ENCODE measurements at regions not wholly inside any gene's neighbourhood (a gene's known extent, or its start where the extent isn't known, plus 50 kb on each side); places are given as distances from the start of the nearest gene placed in this dataset.

- Histone ChIP-seq H3K27ac (ENCODE audit: control insufficient read depth, insufficient read depth) (no peak overlapping the region), H3K9me3 (replicated peaks; ENCODE audit: control insufficient read depth, insufficient read depth, low read length) (no peaks in the 10 kb centered on the region), H3K9ac (ENCODE audit: control insufficient read depth, insufficient read depth, low read length) (no peak overlapping the region), H3K4me2 (ENCODE audit: control insufficient read depth, insufficient read depth) (no peak overlapping the region), H3K4me3 (no peak overlapping the region), H3K4me1 (ENCODE audit: control insufficient read depth, insufficient read depth, low read length) (no peaks in the 10 kb centered on the region), H3K79me2 (ENCODE audit: control insufficient read depth, insufficient read depth, low read length) (no peaks in the 10 kb centered on the region), H4K20me1 (ENCODE audit: control insufficient read depth, insufficient read depth) (no peaks in the 10 kb centered on the region), H2AFZ (ENCODE audit: control insufficient read depth, low read depth, low read length) (no peak overlapping the region), H3K36me3 (ENCODE audit: control insufficient read depth in 2 of 2, insufficient read depth in 2 of 2, low read length in 1 of 2) (no peaks in the 10 kb centered on the region), H3K27me3 (replicated peaks in 1 of 2; ENCODE audit: control insufficient read depth in 2 of 2, insufficient read depth in 2 of 2, low read length in 1 of 2) (peaks cover 0 to 3% of the 10 kb centered on the region in 2 experiments; a peak in 1 of 4 replicates)
- ChIA-PET POLR2A (no interaction called here), CTCF (interaction anchor here (1.0 to 1.6 kb wide), 3 partner anchors 9 to 103 kb away, joined by 3 to 4 read pairs (median 3); no protein-coding TSS in a partner anchor), SMC1A (ENCODE audit: uncharacterized antibody, unreplicated experiment) (no interaction called here), RAD21 (ENCODE audit: unreplicated experiment) (no interaction called here)
- WGBS (ENCODE audit: insufficient coverage, insufficient replicate concordance, low lambda C conversion rate, missing lambda C conversion rate): 86% methylated on average over 5 of the region's 5 CpGs
- in situ Hi-C loops (cut with MboI): no loop called here
- no TSS peak for BruUV-seq (replicated peaks)
- TF ChIP-seq RAD21 (IDR thresholded peaks at IDR 0.05; ENCODE audit: insufficient read depth, low read depth, low read length) (0 out of 2 replicates have a peak, but pooled peaks have one; percentile 4), CTCF (IDR thresholded peaks at IDR 0.05 in 2 of 3, conservative IDR thresholded peaks at IDR 0.05 in 1 of 3; ENCODE audit: control insufficient read depth in 2 of 3, extremely low read depth in 1 of 3, insufficient read depth in 1 of 3, low read depth in 3 of 3, low read length in 3 of 3) (peak in 2 of 3 experiments; percentile 17 to 33; a peak in 3 of 6 replicates), SIX5 (IDR thresholded peaks at IDR 0.05; ENCODE audit: low read depth, low read length, severe bottlenecking) (no peak)
- ATAC-seq (peak; percentile 47; the same call in 1 of the 3 replicates), DNase-seq (ENCODE audit: low read depth, low spot score) (no peak), FAIRE-seq (no peak)
- intact Hi-C loops (cut with micrococcal nuclease; ENCODE audit: unreplicated experiment): no loop called here
Measured at GRCh38 chr9:95736370-95736769, 139.1 kb upstream of the ERCC6L2 start.

DNA sequence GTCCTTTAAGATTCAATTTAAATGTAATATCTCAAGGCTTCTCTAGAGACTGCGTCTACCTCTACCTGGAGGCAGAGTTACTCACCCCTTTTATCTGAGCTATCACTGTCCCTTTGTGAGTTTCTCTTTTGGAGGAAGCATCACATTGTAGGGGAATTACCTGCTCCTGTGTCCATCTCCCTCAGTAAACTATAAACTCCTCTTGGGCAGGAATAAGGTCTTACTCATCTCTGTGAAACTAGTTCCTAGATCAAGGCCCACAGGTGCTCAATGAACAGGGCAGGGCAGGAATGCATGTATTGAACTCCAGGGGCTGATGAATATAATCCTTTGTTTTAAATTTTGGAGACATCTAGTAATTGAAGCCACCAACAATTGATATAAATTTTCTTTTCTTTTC lies 139.8 kb upstream of the ERCC6L2 start:
- Histone ChIP-seq H3K9ac (ENCODE audit: control insufficient read depth, insufficient read depth, low read length) (no peak overlapping the region), H3K36me3 (ENCODE audit: control insufficient read depth in 2 of 2, insufficient read depth in 2 of 2, low read length in 1 of 2) (no peaks in the 10 kb centered on the region), H3K27ac (ENCODE audit: control insufficient read depth, insufficient read depth) (no peak overlapping the region), H3K4me2 (ENCODE audit: control insufficient read depth, insufficient read depth) (no peak overlapping the region), H3K9me3 (replicated peaks; ENCODE audit: control insufficient read depth, insufficient read depth, low read length) (no peaks in the 10 kb centered on the region; the same call in 2 of the 3 replicates), H3K79me2 (ENCODE audit: control insufficient read depth, insufficient read depth, low read length) (no peaks in the 10 kb centered on the region), H3K27me3 (replicated peaks in 1 of 2; ENCODE audit: control insufficient read depth in 2 of 2, insufficient read depth in 2 of 2, low read length in 1 of 2) (peaks cover 0 to 3% of the 10 kb centered on the region in 2 experiments; a peak in 1 of 4 replicates), H2AFZ (ENCODE audit: control insufficient read depth, low read depth, low read length) (no peak overlapping the region), H3K4me1 (ENCODE audit: control insufficient read depth, insufficient read depth, low read length) (no peaks in the 10 kb centered on the region), H3K4me3 (no peak overlapping the region), H4K20me1 (ENCODE audit: control insufficient read depth, insufficient read depth) (no peaks in the 10 kb centered on the region)
- ChIA-PET RAD21 (ENCODE audit: unreplicated experiment) (no interaction called here), SMC1A (ENCODE audit: uncharacterized antibody, unreplicated experiment) (no interaction called here), POLR2A (no interaction called here), CTCF (interaction anchor here (1.2 to 1.6 kb wide), 2 partner anchors 8 to 10 kb away, joined by 3 to 4 read pairs; no protein-coding TSS in a partner anchor)
- no peak for ATAC-seq
- BruUV-seq (replicated peaks): no TSS peak
- intact Hi-C loops (cut with micrococcal nuclease; ENCODE audit: unreplicated experiment): no loop called here
- in situ Hi-C loops (cut with MboI): no loop called here
- WGBS (ENCODE audit: insufficient coverage, insufficient replicate concordance, low lambda C conversion rate, missing lambda C conversion rate): 78% methylated on average over 1 of the region's 1 CpG
- FAIRE-seq: no peak
- DNase-seq (ENCODE audit: low read depth, low spot score): no peak
- no peak for TF ChIP-seq BHLHE40 (IDR thresholded peaks at IDR 0.05; ENCODE audit: borderline replicate concordance in 1 of 2, low read depth in 2 of 2, low read length in 1 of 2)
- TF ChIP-seq ATF2 (IDR thresholded peaks at IDR 0.05; ENCODE audit: low read length): no peak
- TF ChIP-seq, protein P1, sequence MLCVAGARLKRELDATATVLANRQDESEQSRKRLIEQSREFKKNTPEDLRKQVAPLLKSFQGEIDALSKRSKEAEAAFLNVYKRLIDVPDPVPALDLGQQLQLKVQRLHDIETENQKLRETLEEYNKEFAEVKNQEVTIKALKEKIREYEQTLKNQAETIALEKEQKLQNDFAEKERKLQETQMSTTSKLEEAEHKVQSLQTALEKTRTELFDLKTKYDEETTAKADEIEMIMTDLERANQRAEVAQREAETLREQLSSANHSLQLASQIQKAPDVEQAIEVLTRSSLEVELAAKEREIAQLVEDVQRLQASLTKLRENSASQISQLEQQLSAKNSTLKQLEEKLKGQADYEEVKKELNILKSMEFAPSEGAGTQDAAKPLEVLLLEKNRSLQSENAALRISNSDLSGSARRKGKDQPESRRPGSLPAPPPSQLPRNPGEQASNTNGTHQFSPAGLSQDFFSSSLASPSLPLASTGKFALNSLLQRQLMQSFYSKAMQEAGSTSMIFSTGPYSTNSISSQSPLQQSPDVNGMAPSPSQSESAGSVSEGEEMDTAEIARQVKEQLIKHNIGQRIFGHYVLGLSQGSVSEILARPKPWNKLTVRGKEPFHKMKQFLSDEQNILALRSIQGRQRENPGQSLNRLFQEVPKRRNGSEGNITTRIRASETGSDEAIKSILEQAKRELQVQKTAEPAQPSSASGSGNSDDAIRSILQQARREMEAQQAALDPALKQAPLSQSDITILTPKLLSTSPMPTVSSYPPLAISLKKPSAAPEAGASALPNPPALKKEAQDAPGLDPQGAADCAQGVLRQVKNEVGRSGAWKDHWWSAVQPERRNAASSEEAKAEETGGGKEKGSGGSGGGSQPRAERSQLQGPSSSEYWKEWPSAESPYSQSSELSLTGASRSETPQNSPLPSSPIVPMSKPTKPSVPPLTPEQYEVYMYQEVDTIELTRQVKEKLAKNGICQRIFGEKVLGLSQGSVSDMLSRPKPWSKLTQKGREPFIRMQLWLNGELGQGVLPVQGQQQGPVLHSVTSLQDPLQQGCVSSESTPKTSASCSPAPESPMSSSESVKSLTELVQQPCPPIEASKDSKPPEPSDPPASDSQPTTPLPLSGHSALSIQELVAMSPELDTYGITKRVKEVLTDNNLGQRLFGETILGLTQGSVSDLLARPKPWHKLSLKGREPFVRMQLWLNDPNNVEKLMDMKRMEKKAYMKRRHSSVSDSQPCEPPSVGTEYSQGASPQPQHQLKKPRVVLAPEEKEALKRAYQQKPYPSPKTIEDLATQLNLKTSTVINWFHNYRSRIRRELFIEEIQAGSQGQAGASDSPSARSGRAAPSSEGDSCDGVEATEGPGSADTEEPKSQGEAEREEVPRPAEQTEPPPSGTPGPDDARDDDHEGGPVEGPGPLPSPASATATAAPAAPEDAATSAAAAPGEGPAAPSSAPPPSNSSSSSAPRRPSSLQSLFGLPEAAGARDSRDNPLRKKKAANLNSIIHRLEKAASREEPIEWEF (IDR thresholded peaks at IDR 0.05; ENCODE audit: insufficient replicate concordance, low read depth, low read length): no peak
